Loucy (cell line): ENCODE measurements at regions not wholly inside any gene's neighbourhood (a gene's known extent, or its start where the extent isn't known, plus 50 kb on each side); places are given as distances from the start of the nearest gene placed in this dataset.

Experiments used
- H2AFZ ChIP-seq: fragments of 200-600 bp; sonication (generic); 2 replicates; pipeline ENCODE4 v1.6.0; 2016; ENCODE audit warnings: antibody characterized with exemption, mild to moderate bottlenecking, low read length, moderate library complexity
- H3F3A ChIP-seq: fragments of 200-600 bp; 2 replicates; pipeline ENCODE4 v1.6.0; 2016; ENCODE audit warnings: antibody characterized with exemption, low read depth, mild to moderate bottlenecking
- H3K27me3 ChIP-seq: fragments of 200-600 bp; sonication (generic); 2 replicates; pipeline ENCODE4 v1.6.1; 2014; ENCODE audit warnings: low read length, mild to moderate bottlenecking; ENCODE audit not compliant: insufficient read depth, poor library complexity, severe bottlenecking
- H3K36me3 ChIP-seq: fragments of 200-600 bp; sonication (generic); 2 replicates; pipeline ENCODE4 v1.6.1; 2016; ENCODE audit warnings: low read length; ENCODE audit not compliant: insufficient read depth
- H3K4me1 ChIP-seq: fragments of 200-600 bp; sonication (generic); 2 replicates; pipeline ENCODE4 v1.5.1; 2014; ENCODE audit warnings: low read length, mild to moderate bottlenecking; ENCODE audit not compliant: insufficient read depth, poor library complexity, severe bottlenecking
- H3K4me2 ChIP-seq: fragments of 200-600 bp; sonication (generic); 2 replicates; pipeline ENCODE4 v1.6.0; 2014; ENCODE audit warnings: antibody characterized with exemption, low read length, low read depth, mild to moderate bottlenecking; ENCODE audit not compliant: poor library complexity, severe bottlenecking
- H3K4me3 ChIP-seq: fragments of 200-600 bp; sonication (generic); 2 replicates; pipeline ENCODE4 v1.5.1; 2014; ENCODE audit warnings: low read length, mild to moderate bottlenecking, mixed read lengths; ENCODE audit not compliant: poor library complexity, severe bottlenecking
- H3K79me2 ChIP-seq: fragments of 200-600 bp; sonication (generic); 2 replicates; pipeline ENCODE4 v1.6.1; 2014; ENCODE audit warnings: low read length; ENCODE audit not compliant: insufficient read depth
- H3K9ac ChIP-seq: fragments of 200-600 bp; sonication (generic); 2 replicates; pipeline ENCODE4 v1.6.0; 2014; ENCODE audit warnings: mild to moderate bottlenecking, low read depth, low read length, moderate library complexity; ENCODE audit not compliant: poor library complexity, severe bottlenecking
- H3K9me2 ChIP-seq: fragments of 200-600 bp; sonication (generic); replicated peaks from 2 replicates; pipeline ENCODE4 v1.6.1; 2016; ENCODE audit warnings: low read depth, low read length, mixed read lengths
- H3K9me3 ChIP-seq: fragments of 200-600 bp; sonication (generic); 2 replicates; pipeline ENCODE4 v1.6.1; 2014; ENCODE audit warnings: mild to moderate bottlenecking, antibody characterized with exemption, low read length, low read depth; ENCODE audit not compliant: insufficient read depth
- H4K20me1 ChIP-seq: fragments of 200-600 bp; sonication (generic); 2 replicates; pipeline ENCODE4 v1.6.0; 2014; ENCODE audit warnings: antibody characterized with exemption, low read length, mild to moderate bottlenecking; ENCODE audit not compliant: insufficient read depth, poor library complexity, severe bottlenecking
- EZH2phosphoT487 ChIP-seq: fragments of 200-600 bp; IDR thresholded peaks from 2 replicates; pipeline ENCODE4 v1.6.1; 2018; ENCODE audit warnings: antibody characterized with exemption, mild to moderate bottlenecking, moderate library complexity, borderline replicate concordance
- TF ChIP-seq, protein P1 (sequence below): fragments of 200-600 bp; sonication (generic); conservative IDR thresholded peaks from 2 replicates; pipeline ENCODE4 v1.5.1; 2014; ENCODE audit warnings: mild to moderate bottlenecking, antibody characterized with exemption, low read length

DNA sequence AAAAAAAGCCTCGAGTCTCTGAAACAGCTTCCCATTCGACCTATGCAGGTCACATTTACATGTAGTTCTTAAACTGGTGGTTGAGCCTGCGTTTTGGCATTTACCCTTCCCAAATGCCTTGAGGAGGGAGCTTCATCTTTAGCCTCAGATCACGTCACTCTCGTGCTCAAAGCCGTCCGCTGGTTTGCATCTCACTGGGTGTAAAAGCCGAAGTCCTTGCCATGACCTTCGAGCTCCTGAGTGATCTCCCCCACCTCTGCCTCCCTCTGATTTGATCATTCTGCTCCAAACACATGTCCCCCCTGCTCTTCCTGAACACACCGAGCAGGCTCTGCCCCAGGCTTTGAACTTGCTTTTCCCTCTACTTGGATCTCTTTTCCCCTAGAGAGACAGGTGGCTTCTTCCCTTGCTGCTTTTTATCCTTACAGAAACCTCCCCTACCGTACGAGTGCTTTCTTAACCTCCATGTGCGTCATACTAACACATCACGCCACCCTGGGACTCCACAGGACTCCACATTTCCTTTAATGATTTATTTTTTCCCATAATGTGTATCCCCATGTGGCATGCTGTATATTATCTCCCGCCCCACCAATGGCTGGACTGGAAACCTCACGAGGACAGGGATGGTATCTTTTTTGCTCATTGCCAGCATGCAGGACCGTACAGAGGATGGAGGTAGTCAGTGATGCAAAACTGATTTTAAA lies 610.7 kb downstream of the VRK1 start:
- Histone ChIP-seq H3K4me2 (no peak overlapping the region), H3K4me3 (no peak overlapping the region), H3K9ac (no peak overlapping the region), H3K36me3 (no peaks in the 10 kb centered on the region), H3K27me3 (no peaks in the 10 kb centered on the region), H3K9me3 (no peaks in the 10 kb centered on the region), H3K79me2 (no peaks in the 10 kb centered on the region), H2AFZ (no peak overlapping the region), H3K4me1 (no peaks in the 10 kb centered on the region), H3K9me2 (no peaks in the 10 kb centered on the region), H4K20me1 (no peaks in the 10 kb centered on the region), H3F3A (no peaks in the 10 kb centered on the region)
- TF ChIP-seq, protein P1, sequence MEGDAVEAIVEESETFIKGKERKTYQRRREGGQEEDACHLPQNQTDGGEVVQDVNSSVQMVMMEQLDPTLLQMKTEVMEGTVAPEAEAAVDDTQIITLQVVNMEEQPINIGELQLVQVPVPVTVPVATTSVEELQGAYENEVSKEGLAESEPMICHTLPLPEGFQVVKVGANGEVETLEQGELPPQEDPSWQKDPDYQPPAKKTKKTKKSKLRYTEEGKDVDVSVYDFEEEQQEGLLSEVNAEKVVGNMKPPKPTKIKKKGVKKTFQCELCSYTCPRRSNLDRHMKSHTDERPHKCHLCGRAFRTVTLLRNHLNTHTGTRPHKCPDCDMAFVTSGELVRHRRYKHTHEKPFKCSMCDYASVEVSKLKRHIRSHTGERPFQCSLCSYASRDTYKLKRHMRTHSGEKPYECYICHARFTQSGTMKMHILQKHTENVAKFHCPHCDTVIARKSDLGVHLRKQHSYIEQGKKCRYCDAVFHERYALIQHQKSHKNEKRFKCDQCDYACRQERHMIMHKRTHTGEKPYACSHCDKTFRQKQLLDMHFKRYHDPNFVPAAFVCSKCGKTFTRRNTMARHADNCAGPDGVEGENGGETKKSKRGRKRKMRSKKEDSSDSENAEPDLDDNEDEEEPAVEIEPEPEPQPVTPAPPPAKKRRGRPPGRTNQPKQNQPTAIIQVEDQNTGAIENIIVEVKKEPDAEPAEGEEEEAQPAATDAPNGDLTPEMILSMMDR = no peak
- no peak for TF ChIP-seq EZH2phosphoT487

DNA sequence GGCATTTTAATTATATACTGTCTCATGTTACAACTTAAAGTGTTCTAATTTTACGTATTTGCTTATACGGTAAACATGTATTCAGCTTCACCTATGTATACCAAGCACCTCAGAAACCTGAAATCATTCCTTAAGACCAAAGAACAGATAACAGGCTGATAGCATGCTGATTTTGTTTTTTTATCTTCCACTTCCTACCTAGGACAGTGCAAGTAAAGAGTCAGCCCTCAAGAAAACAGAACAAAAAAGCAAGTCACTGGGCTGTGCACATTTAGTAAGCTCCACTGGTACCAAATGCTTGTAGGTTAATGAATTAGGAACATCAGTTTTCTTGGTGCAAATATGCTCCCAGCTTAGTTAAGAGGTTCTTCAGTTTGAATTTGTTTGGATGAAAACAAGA lies 611.3 kb downstream of the VRK1 start:
- Histone ChIP-seq H3K79me2 (no peaks in the 10 kb centered on the region), H3F3A (no peaks in the 10 kb centered on the region), H4K20me1 (no peaks in the 10 kb centered on the region), H3K9me3 (no peaks in the 10 kb centered on the region), H3K27me3 (no peaks in the 10 kb centered on the region), H3K4me1 (no peaks in the 10 kb centered on the region), H3K9me2 (no peaks in the 10 kb centered on the region), H2AFZ (no peak overlapping the region), H3K4me3 (no peak overlapping the region), H3K36me3 (no peaks in the 10 kb centered on the region), H3K9ac (no peak overlapping the region), H3K4me2 (no peak overlapping the region)
- TF ChIP-seq, protein P1 = no peak
- no peak for TF ChIP-seq EZH2phosphoT487

DNA sequence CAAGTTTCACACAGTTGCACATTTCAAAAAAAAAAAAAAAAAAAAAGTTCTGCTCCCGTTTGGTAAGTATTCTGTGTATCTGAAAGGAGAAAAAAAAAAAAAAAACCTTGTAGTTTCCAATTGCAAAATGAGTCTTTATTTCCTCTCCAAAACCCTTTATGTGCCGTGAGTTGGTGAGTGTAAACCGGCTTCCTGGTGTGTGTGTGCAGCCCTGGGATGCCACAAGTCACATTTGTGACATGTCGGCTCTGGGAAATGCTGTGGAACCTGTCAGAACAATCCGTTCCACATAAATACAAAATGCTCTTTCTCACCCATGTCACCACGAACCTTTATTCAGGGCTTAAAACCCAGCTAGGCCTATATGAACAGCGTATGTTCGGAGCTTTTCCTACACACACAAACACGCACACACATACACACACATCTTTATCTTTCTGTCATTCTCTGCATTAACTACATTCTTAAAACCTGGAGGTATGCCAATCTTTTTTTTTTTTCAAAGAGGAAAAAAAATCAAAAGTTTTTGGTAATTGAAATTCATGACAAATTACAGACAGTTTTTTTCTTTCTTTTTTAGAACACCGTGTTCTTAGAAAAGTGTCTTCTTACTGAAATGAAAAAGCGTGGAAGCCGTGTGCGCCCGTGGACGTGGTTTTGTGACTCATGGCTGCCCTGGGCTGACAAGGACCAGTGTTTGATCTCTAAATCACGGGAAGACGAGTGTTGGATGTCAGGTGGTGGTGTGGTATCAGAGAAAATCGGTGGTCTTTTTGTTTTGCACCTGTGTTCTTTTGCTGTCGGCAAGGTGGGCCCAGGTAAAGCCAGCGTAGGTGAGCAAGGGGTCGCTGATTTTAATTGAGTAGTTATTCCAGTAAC lies 612.0 kb downstream of the VRK1 start:
- Histone ChIP-seq H3K9me3 (no peaks in the 10 kb centered on the region), H3K27me3 (no peaks in the 10 kb centered on the region), H3K9me2 (no peaks in the 10 kb centered on the region), H3K79me2 (no peaks in the 10 kb centered on the region), H3K4me2 (no peak overlapping the region), H3K4me3 (no peak overlapping the region), H3F3A (no peaks in the 10 kb centered on the region), H3K9ac (no peak overlapping the region), H4K20me1 (no peaks in the 10 kb centered on the region), H2AFZ (no peak overlapping the region), H3K4me1 (no peaks in the 10 kb centered on the region), H3K36me3 (no peaks in the 10 kb centered on the region)
- TF ChIP-seq, protein P1 = no peak
- no peak for TF ChIP-seq EZH2phosphoT487
